ENCODE measurements at regions not wholly inside any gene's neighbourhood (a gene's known extent, or its start where the extent isn't known, plus 50 kb on each side); places are given as distances from the start of the nearest gene placed in this dataset.
"Not testable (repeated sequence)": the region's sequence is repeated elsewhere in the genome, so short reads cannot be mapped to it uniquely, and the experiment has no call there.

DNA sequence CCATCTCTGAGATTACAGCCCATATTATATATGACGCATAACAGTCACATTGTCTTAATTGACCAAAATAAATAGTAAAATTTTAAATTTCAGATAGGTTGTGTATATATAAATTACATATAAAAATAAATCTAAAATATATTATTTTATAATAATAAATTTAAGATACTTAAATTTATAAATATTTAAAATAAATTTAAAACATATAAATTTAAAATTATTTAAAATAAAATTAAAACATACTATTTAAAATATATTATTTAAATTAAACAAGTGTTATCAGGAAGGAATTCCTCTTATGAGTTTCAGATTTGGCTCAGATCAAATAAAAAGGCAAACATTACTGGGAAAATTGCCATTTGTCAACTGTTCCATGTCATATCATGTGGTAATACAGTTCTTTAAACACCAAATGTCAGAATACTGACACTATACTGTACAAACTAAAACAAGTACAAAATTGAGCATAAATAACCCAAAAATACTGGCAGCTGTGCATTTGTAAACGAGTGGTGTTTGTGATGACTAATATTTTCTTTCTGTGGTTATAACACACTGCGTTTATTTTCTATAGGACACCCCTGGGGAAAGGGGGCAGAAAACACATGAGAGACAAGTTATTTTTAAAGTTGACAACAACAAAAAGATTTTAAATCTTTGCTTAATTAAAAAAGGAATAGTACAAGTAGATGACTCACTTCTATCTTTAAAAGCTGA, 71.3 kb upstream of the DGKB start:
- 64% methylated on average over 3 of the region's 3 CpGs for WGBS
- Histone ChIP-seq H3K27ac (ENCODE audit: low read depth in 1 of 2, low read length in 2 of 2) (no peak overlapping the region), H3K9ac (ENCODE audit: low read depth in 1 of 2, low read length in 2 of 2) (no peak overlapping the region), H3K4me3 (ENCODE audit: low read depth in 1 of 3, low read length in 3 of 3) (no peak overlapping the region), H3K36me3 (ENCODE audit: control insufficient read depth in 4 of 4, insufficient read depth in 3 of 4, low read depth in 1 of 4, low read length in 3 of 4) (no peaks in the 10 kb centered on the region), H3K9me3 (ENCODE audit: control insufficient read depth in 4 of 4, low read length in 3 of 4) (no peaks in the 10 kb centered on the region), H3K27me3 (ENCODE audit: control insufficient read depth in 4 of 4, insufficient read depth in 4 of 4, low read length in 3 of 4) (no peaks in the 10 kb centered on the region), H3K4me1 (ENCODE audit: control insufficient read depth in 4 of 4, insufficient read depth in 4 of 4, low read length in 3 of 4) (peaks cover 0 to 5% (median 1%) of the 10 kb centered on the region in 4 donors)
- DNase-seq (ENCODE audit: low spot score): no peak
- TF ChIP-seq MAX (IDR thresholded peaks at IDR 0.05) (no peak), HNF4A (conservative IDR thresholded peaks at IDR 0.05) (no peak), FOXA2 (IDR thresholded peaks at IDR 0.05) (no peak), FOXA1 (IDR thresholded peaks at IDR 0.05) (no peak), RXRA (IDR thresholded peaks at IDR 0.05) (no peak), GABPA (IDR thresholded peaks at IDR 0.05 in 1 of 2, conservative IDR thresholded peaks at IDR 0.05 in 1 of 2) (no peak), HNF4G (IDR thresholded peaks at IDR 0.05) (no peak), RAD21 (IDR thresholded peaks at IDR 0.05) (no peak), NR2F2 (IDR thresholded peaks at IDR 0.05) (no peak), TAF1 (conservative IDR thresholded peaks at IDR 0.05) (no peak), REST (IDR thresholded peaks at IDR 0.05) (no peak), JUND (IDR thresholded peaks at IDR 0.05) (no peak), ATF3 (IDR thresholded peaks at IDR 0.05) (no peak), SP1 (IDR thresholded peaks at IDR 0.05) (no peak)
- TF ChIP-seq, protein P1, sequence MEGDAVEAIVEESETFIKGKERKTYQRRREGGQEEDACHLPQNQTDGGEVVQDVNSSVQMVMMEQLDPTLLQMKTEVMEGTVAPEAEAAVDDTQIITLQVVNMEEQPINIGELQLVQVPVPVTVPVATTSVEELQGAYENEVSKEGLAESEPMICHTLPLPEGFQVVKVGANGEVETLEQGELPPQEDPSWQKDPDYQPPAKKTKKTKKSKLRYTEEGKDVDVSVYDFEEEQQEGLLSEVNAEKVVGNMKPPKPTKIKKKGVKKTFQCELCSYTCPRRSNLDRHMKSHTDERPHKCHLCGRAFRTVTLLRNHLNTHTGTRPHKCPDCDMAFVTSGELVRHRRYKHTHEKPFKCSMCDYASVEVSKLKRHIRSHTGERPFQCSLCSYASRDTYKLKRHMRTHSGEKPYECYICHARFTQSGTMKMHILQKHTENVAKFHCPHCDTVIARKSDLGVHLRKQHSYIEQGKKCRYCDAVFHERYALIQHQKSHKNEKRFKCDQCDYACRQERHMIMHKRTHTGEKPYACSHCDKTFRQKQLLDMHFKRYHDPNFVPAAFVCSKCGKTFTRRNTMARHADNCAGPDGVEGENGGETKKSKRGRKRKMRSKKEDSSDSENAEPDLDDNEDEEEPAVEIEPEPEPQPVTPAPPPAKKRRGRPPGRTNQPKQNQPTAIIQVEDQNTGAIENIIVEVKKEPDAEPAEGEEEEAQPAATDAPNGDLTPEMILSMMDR (IDR thresholded peaks at IDR 0.05; ENCODE audit: low read depth, low read length, missing input control): no peak
- TF ChIP-seq, protein P2, sequence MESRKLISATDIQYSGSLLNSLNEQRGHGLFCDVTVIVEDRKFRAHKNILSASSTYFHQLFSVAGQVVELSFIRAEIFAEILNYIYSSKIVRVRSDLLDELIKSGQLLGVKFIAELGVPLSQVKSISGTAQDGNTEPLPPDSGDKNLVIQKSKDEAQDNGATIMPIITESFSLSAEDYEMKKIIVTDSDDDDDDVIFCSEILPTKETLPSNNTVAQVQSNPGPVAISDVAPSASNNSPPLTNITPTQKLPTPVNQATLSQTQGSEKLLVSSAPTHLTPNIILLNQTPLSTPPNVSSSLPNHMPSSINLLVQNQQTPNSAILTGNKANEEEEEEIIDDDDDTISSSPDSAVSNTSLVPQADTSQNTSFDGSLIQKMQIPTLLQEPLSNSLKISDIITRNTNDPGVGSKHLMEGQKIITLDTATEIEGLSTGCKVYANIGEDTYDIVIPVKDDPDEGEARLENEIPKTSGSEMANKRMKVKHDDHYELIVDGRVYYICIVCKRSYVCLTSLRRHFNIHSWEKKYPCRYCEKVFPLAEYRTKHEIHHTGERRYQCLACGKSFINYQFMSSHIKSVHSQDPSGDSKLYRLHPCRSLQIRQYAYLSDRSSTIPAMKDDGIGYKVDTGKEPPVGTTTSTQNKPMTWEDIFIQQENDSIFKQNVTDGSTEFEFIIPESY (IDR thresholded peaks at IDR 0.05): no peak

- H3K27me3 ChIP-seq (ENCODE audit: control insufficient read depth in 4 of 4, insufficient read depth in 4 of 4, low read length in 3 of 4); H3K27ac ChIP-seq (ENCODE audit: low read depth in 1 of 2, low read length in 2 of 2); H3K4me1 ChIP-seq (ENCODE audit: control insufficient read depth in 4 of 4, insufficient read depth in 4 of 4, low read length in 3 of 4); DNase-seq (ENCODE audit: low spot score); H3K9ac ChIP-seq (ENCODE audit: low read depth in 1 of 2, low read length in 2 of 2); H3K4me3 ChIP-seq (ENCODE audit: low read depth in 1 of 3, low read length in 3 of 3); H3K36me3 ChIP-seq (ENCODE audit: control insufficient read depth in 4 of 4, insufficient read depth in 3 of 4, low read depth in 1 of 4, low read length in 3 of 4); H3K9me3 ChIP-seq (ENCODE audit: control insufficient read depth in 4 of 4, low read length in 3 of 4): not testable (repeated sequence)
- WGBS: 59% methylated on average over 4 of the region's 4 CpGs
Measured at GRCh38 chr7:14971678-14972077, 69.1 kb upstream of the DGKB start.

DNA sequence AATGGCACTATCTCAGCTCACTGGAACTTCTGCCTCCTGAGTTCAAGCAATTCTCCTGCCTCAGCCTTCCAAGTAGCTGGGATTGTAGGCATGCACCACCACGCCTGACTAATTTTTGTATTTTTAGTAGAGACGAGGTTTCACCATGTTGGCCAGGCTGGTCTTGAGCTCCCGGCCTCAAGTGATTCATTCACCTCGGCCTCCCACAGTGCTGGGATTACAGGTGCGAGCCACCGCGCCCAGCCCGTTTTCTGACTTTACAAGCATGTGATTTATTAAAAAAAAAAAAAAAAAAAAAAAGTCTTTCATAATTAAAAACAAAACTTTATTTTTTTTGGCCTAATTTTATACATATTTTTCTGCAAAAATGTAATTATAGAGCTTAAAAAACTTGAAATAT, 64.8 kb upstream of the DGKB start:
- not testable (repeated sequence) for H3K9me3 ChIP-seq (ENCODE audit: control insufficient read depth in 4 of 4, low read length in 3 of 4); H3K4me1 ChIP-seq (ENCODE audit: control insufficient read depth in 4 of 4, insufficient read depth in 4 of 4, low read length in 3 of 4); H3K9ac ChIP-seq (ENCODE audit: low read depth in 1 of 2, low read length in 2 of 2); H3K4me3 ChIP-seq (ENCODE audit: low read depth in 1 of 3, low read length in 3 of 3); DNase-seq (ENCODE audit: low spot score); H3K27me3 ChIP-seq (ENCODE audit: control insufficient read depth in 4 of 4, insufficient read depth in 4 of 4, low read length in 3 of 4); H3K27ac ChIP-seq (ENCODE audit: low read depth in 1 of 2, low read length in 2 of 2); H3K36me3 ChIP-seq (ENCODE audit: control insufficient read depth in 4 of 4, insufficient read depth in 3 of 4, low read depth in 1 of 4, low read length in 3 of 4)
- WGBS: 97% methylated on average over 8 of the region's 8 CpGs
